H1 (cell line): ENCODE measurements at regions not wholly inside any gene's neighbourhood (a gene's known extent, or its start where the extent isn't known, plus 50 kb on each side); places are given as distances from the start of the nearest gene placed in this dataset.

Experiments used
- CTCF ChIA-PET: fragments of 300-600 bp; sonication (Branson Sonifier 250); formaldehyde crosslinking; loops from one replicate; lab custom pipeline; 2021; ENCODE audit not compliant: partially characterized antibody; lab: Charles Lee
- POLR2A ChIA-PET: fragments of 300-600 bp; sonication (Branson Sonifier 250); formaldehyde crosslinking; loops from one replicate; lab custom pipeline; 2021; ENCODE audit warnings: inconsistent platforms; ENCODE audit not compliant: partially characterized antibody; lab: Charles Lee
- DNase-seq, 2 experiments: peaks; one replicate each; pipeline versions ENCODE4 v3.0.0 to v3.0.0-alpha.2; 2010 to 2022; ENCODE audit warnings: low spot score in 2 of 2, low read depth in 1 of 2, mixed read lengths in 1 of 2
- FAIRE-seq: peaks from 2 replicates; lab custom pipeline; 2011; peaks lifted over from hg19 to GRCh38; lab: Jason Lieb, UNC
- H2AFZ ChIP-seq: 2 replicates; pipeline ENCODE4 v1.8.1; 2012; ENCODE audit warnings: low read length, inconsistent platforms
- H2AK5ac ChIP-seq: 2 replicates; pipeline ENCODE4 v1.6.1; 2013; ENCODE audit warnings: low read depth, low read length
- H2BK120ac ChIP-seq: replicated peaks from 2 replicates; pipeline ENCODE3; 2013; ENCODE audit warnings: low read depth, low read length, inconsistent platforms
- H2BK12ac ChIP-seq: 2 replicates; pipeline ENCODE4 v1.6.1; 2013; ENCODE audit warnings: low read depth, low read length
- H2BK15ac ChIP-seq: 2 replicates; pipeline ENCODE4 v1.6.1; 2013; ENCODE audit warnings: low read length
- H2BK20ac ChIP-seq: 2 replicates; pipeline ENCODE4 v1.6.1; 2013; ENCODE audit warnings: low read length
- H2BK5ac ChIP-seq: 2 replicates; pipeline ENCODE4 v1.6.1; 2013; ENCODE audit warnings: low read depth, low read length
- H3K14ac ChIP-seq: 2 replicates; pipeline ENCODE4 v1.6.1; 2013; ENCODE audit warnings: inconsistent platforms; ENCODE audit not compliant: insufficient read length
- H3K18ac ChIP-seq: 2 replicates; pipeline ENCODE4 v1.6.1; 2013; ENCODE audit warnings: low read length; ENCODE audit errors: extremely low read depth
- H3K23ac ChIP-seq: 2 replicates; pipeline ENCODE4 v1.6.1; 2013; ENCODE audit warnings: inconsistent platforms; ENCODE audit not compliant: insufficient read length
- H3K23me2 ChIP-seq: 2 replicates; pipeline ENCODE4 v1.6.1; 2013; ENCODE audit warnings: low read depth, low read length
- H3K27ac ChIP-seq: 2 replicates; pipeline ENCODE4 v1.6.1; 2011; ENCODE audit warnings: low read depth, low read length, inconsistent platforms
- H3K27me3 ChIP-seq, 4 experiments: replicated peaks in 1 of 4; 1 replicate in 1 of 4; 2 replicates in 3 of 4; pipeline versions ENCODE4 v1.6.1 to v1.8.1; 2011 to 2013; ENCODE audit warnings: low read length in 3 of 4, mild to moderate bottlenecking in 3 of 4, inconsistent platforms in 2 of 4, mixed read lengths in 2 of 4, moderate library complexity in 1 of 4; ENCODE audit not compliant: control insufficient read depth in 3 of 4, insufficient read depth in 3 of 4; ENCODE audit errors: extremely low read depth in 1 of 4
- H3K36me3 ChIP-seq, 4 experiments: 2 replicates each; pipeline versions ENCODE4 v1.6.1 to v1.8.1; 2011 to 2013; ENCODE audit warnings: mild to moderate bottlenecking in 4 of 4, low read length in 3 of 4, moderate library complexity in 2 of 4, control low read depth in 1 of 4, inconsistent platforms in 1 of 4; ENCODE audit not compliant: insufficient read depth in 4 of 4, control insufficient read depth in 2 of 4
- H3K4ac ChIP-seq: replicated peaks from 2 replicates; pipeline ENCODE3; 2013; ENCODE audit warnings: low read length, low read depth, mixed read lengths, inconsistent platforms; ENCODE audit not compliant: insufficient read length
- H3K4me1 ChIP-seq, 4 experiments: replicated peaks in 1 of 4; 1 replicate in 1 of 4; 2 replicates in 3 of 4; pipeline versions ENCODE4 v1.6.1 to v1.8.1; 2011 to 2013; ENCODE audit warnings: low read length in 3 of 4, inconsistent platforms in 2 of 4, mixed read lengths in 1 of 4; ENCODE audit not compliant: insufficient read depth in 4 of 4, control insufficient read depth in 3 of 4
- H3K4me2 ChIP-seq, 2 experiments: 2 replicates each; pipeline versions ENCODE4 v1.6.1 to v1.8.1; 2011 to 2013; ENCODE audit warnings: low read depth in 2 of 2, low read length in 2 of 2, control low read depth in 1 of 2, inconsistent platforms in 1 of 2, mild to moderate bottlenecking in 1 of 2; ENCODE audit not compliant: insufficient read depth in 1 of 2
- H3K4me3 ChIP-seq, 4 experiments: fragments of 200-600, 300-600 bp in 1 of 4; sonication (generic), shearing (Covaris generic), sonication (Bioruptor Twin) in 1 of 4; 2 replicates each; pipeline versions ENCODE4 v1.5.1 to v1.8.1; 2011 to 2016; ENCODE audit warnings: low read length in 4 of 4, low read depth in 3 of 4, control low read depth in 2 of 4, inconsistent platforms in 2 of 4, mild to moderate bottlenecking in 2 of 4, mixed read lengths in 1 of 4, moderate library complexity in 1 of 4; ENCODE audit not compliant: insufficient read depth in 2 of 4; ENCODE audit errors: extremely low read depth in 1 of 4
- H3K56ac ChIP-seq: replicated peaks from 2 replicates; pipeline ENCODE3; 2013; ENCODE audit warnings: low read depth, mild to moderate bottlenecking, mixed read lengths, low read length, inconsistent platforms; ENCODE audit not compliant: insufficient read length
- H3K79me1 ChIP-seq: 2 replicates; pipeline ENCODE4 v1.6.1; 2013; ENCODE audit warnings: low read depth, low read length, control low read depth
- H3K79me2 ChIP-seq, 2 experiments: 2 replicates each; pipeline versions ENCODE4 v1.6.1 to v1.8.1; 2012 to 2013; ENCODE audit warnings: low read length in 2 of 2, mild to moderate bottlenecking in 2 of 2, inconsistent platforms in 1 of 2; ENCODE audit not compliant: insufficient read depth in 2 of 2, control insufficient read depth in 1 of 2
- H3K9ac ChIP-seq, 4 experiments: replicated peaks in 1 of 4; 1 replicate in 1 of 4; 2 replicates in 3 of 4; pipeline versions ENCODE4 v1.6.1 to v1.8.1; 2011 to 2013; ENCODE audit warnings: low read depth in 3 of 4, low read length in 3 of 4, control low read depth in 2 of 4, mild to moderate bottlenecking in 2 of 4, moderate library complexity in 2 of 4, inconsistent platforms in 1 of 4; ENCODE audit errors: extremely low read depth in 1 of 4
- H3K9me3 ChIP-seq, 2 experiments: 2 replicates each; pipeline versions ENCODE4 v1.6.1 to v1.8.1; 2012 to 2013; ENCODE audit warnings: mild to moderate bottlenecking in 2 of 2, moderate library complexity in 2 of 2, control low read depth in 1 of 2, inconsistent platforms in 1 of 2, low read depth in 1 of 2, low read length in 1 of 2, mixed read lengths in 1 of 2; ENCODE audit not compliant: insufficient read depth in 2 of 2
- H4K20me1 ChIP-seq, 2 experiments: replicated peaks in 1 of 2; 2 replicates each; pipeline versions ENCODE3 to v1.8.1; 2011 to 2013; ENCODE audit warnings: inconsistent platforms in 2 of 2, low read length in 2 of 2, mild to moderate bottlenecking in 1 of 2; ENCODE audit not compliant: insufficient read depth in 2 of 2, control insufficient read depth in 1 of 2
- H4K5ac ChIP-seq: 2 replicates; pipeline ENCODE4 v1.6.1; 2013; ENCODE audit warnings: low read length, low read depth, mixed read lengths, inconsistent platforms; ENCODE audit not compliant: insufficient read length
- H4K8ac ChIP-seq: 2 replicates; pipeline ENCODE4 v1.8.0; 2013; ENCODE audit warnings: mild to moderate bottlenecking, moderate library complexity, low read length, inconsistent platforms; ENCODE audit not compliant: insufficient read depth; ENCODE audit errors: extremely low read depth
- H4K91ac ChIP-seq: replicated peaks from 2 replicates; pipeline ENCODE3; 2013; ENCODE audit warnings: low read length, mixed read lengths, inconsistent platforms; ENCODE audit not compliant: insufficient read length
- BCL11A ChIP-seq, 2 experiments: IDR thresholded peaks; one replicate each; pipeline ENCODE4 v1.6.1; 2011; ENCODE audit warnings: low read depth in 2 of 2, low read length in 2 of 2, mild to moderate bottlenecking in 2 of 2
- WGBS, 2 experiments: shearing (Covaris generic) in 1 of 2; methylation state at CpG; one replicate each; pipeline versions ENCODE4 v1.1.6 to v1.1.7; 2013 to 2015; ENCODE audit warnings: low lambda C conversion rate in 2 of 2, mixed read lengths in 2 of 2, inconsistent platforms in 1 of 2, low coverage in 1 of 2, missing lambda C conversion rate in 1 of 2; ENCODE audit not compliant: insufficient replicate concordance in 2 of 2, insufficient coverage in 1 of 2, insufficient read length in 1 of 2; ENCODE audit errors: extremely low coverage in 1 of 2, missing lambda C conversion rate in 1 of 2; 5-methylcytosine and 5-hydroxymethylcytosine counted together

DNA sequence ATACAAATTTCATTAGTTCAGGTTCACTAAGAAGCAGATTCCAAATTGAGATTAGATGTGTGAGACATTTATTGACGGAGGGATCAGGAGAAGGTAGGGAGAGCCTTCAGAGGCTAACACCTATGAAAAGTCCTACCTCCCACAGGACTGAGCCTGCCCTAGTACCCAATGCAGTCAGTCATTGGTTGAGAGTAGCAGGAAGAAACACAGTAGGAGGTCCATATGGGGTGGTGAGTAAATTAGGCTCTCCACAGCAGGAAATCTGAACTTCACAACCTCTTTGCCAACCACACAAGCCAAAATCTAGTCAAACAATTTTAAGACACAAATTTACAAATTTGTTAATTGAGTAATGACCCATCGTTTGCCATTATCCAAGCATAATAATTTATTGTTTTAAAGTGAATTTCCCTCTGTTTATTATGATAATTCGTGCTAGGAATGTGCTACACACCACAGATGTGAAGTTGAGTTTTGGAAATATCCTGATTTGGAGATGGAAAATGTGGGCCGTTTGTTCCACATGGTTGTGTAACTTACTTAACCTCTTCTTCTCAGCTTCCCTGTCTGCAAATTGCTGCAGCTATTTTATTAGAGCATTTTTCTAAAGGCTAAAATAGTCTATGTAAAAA, 542.1 kb downstream of the ETS1 start:
- no peak overlapping the region for H3K4ac ChIP-seq
- no peak for DNase-seq
- H4K91ac ChIP-seq: no peak overlapping the region
- H3K4me2 ChIP-seq: no peak overlapping the region
- H2BK120ac ChIP-seq: no peak overlapping the region
- no peak overlapping the region for H3K56ac ChIP-seq
- no peak overlapping the region for H3K4me3 ChIP-seq
- H2AK5ac ChIP-seq: no peak overlapping the region
- no peak overlapping the region for H3K23ac ChIP-seq
- H3K27me3 ChIP-seq: no peaks in the 10 kb centered on the region
- H2BK12ac ChIP-seq: no peak overlapping the region
- H3K18ac ChIP-seq: no peak overlapping the region
- no peaks in the 10 kb centered on the region for H3K9me3 ChIP-seq
- no peak overlapping the region for H4K8ac ChIP-seq
- H2BK5ac ChIP-seq: no peak overlapping the region
- H4K5ac ChIP-seq: no peak overlapping the region
- POLR2A ChIA-PET: no interaction called here
- no peak overlapping the region for H2BK15ac ChIP-seq
- no peaks in the 10 kb centered on the region; a peak in 3 of 7 replicates for H3K4me1 ChIP-seq
- H3K79me1 ChIP-seq: no peaks in the 10 kb centered on the region
- CTCF ChIA-PET: interaction anchor here (0.8 to 1.1 kb wide), 2 partner anchors 112 to 127 kb away, joined by 3 read pairs; no protein-coding TSS in a partner anchor
- H2AFZ ChIP-seq: no peak overlapping the region
- H3K36me3 ChIP-seq: no peaks in the 10 kb centered on the region
- no peak overlapping the region for H2BK20ac ChIP-seq
- H3K27ac ChIP-seq: no peak overlapping the region
- WGBS, 2 experiments: 85% methylated on average over 4 of the region's 4 CpGs; no CpG with 5 or more reads in 1 of the 2 experiments
- FAIRE-seq: no peak
- no peaks in the 10 kb centered on the region for H3K23me2 ChIP-seq
- no peaks in the 10 kb centered on the region for H4K20me1 ChIP-seq
- no peak overlapping the region for H3K9ac ChIP-seq
- H3K14ac ChIP-seq: no peak overlapping the region
- TF ChIP-seq BCL11A (IDR thresholded peaks at IDR 0.05; ENCODE audit: low read depth in 2 of 2, low read length in 2 of 2): no peak
- TF ChIP-seq, all 59 proteins: peak for 0
- H3K79me2 ChIP-seq: no peaks in the 10 kb centered on the region
